GM19351 (cell line): ENCODE measurements at regions not wholly inside any gene's neighbourhood (a gene's known extent, or its start where the extent isn't known, plus 50 kb on each side); places are given as distances from the start of the nearest gene placed in this dataset.

Experiments
- ATAC-seq: cut with Tn5 transposase; IDR thresholded peaks from one replicate; pipeline ENCODE4 v1.9.1; 2021; ENCODE audit warnings: mild to moderate bottlenecking, moderate library complexity; ENCODE audit not compliant: unreplicated experiment

DNA sequence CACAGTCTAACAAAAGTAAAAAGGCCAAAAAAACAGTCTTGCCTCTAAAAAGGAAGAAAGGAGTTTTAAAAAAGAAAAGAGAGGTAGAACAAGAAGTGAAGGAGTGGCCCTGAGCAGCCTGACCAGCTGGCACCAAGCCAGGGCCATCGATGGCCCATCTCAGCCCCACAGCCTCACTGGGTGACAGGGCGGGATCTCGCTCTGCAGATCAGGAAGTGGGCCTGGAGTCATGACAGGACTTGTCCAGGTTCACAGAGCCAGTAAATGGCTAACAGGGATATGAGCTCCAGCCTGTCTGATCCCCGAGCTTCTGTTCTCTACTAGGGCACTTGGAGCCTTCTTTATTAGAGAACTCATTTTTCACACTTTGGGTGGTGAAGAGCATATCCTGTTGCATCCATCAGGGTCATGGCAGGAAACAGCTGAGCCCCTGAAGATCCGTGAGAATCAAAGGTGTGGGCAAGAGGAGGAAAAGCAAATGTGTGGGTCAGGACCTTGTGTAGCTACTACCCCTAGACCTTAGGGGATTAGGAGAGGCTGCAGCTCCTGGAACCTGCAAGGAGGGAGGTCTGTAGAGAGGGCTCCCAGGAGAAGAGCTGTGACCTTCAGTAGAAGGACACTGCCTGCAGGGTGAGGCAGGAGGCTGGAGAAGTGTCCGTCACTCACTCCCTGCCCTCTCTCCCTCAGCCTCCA, 299.0 kb upstream of the MSX2 start:
- no peak for ATAC-seq

- no peak for ATAC-seq
These were observed 298.5 kb upstream of the MSX2 start for GRCh38 chr5:174425964-174426290.

DNA sequence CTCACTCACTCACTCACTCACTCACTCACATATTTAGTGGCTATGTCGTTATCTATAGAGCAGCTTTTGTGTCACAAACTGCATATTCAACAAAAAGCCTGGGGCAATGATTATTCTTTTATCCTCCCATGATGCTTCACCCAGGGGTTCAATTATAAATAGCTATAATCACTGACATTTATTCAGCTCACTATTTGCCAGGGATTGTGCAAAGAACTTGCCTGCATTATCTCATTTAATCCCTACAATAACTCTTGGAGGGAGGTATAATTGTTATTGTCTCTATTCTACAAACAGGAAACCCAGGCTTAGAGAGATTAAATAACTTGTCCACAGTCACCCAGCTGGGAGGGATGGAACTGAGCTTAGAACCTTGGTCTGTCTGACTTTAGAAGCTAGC, 298.0 kb upstream of the MSX2 start:
- no peak for ATAC-seq

DNA sequence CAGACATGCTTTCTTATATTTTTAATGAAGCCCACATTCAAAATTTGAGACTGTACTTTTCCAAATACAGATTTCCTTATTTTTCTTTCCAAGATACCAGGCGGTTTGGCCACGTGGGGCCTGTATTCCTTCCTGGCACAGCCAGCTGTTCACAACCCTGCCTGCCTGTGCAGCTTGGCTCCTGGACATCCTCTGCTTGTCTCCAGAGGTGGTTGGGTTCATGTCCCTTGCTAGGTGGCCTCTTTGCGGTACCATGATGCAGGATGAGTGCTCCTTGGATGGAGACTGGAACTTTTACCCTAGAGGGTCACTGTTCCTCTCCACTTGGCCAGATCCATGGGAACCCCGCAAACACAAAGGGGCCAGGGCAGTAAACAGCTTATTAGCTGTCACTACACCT, 297.5 kb upstream of the MSX2 start:
- no peak for ATAC-seq

- ATAC-seq = no peak
These were observed 297.1 kb upstream of the MSX2 start for GRCh38 chr5:174427304-174427703.

DNA sequence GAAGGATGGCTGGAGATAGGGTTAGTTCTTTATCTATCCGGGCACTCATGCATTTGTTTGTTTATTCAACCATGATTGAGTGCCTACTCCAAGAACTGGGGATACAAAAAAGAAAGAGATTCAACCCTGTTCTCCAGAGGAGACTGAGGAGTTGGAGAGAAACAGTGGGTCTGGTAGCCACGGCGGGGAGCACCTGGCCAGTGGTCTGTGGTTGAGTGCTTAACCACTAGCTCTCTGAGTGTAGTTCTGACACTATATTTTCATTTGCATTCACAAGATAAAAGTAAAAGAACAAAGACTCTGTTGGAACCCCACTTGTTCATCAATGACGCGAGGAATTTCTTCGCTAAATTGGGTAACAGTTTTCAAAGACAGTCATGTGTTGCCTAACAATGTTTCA, 295.5 kb upstream of the MSX2 start:
- ATAC-seq = no peak

- ATAC-seq = no peak
These were observed 293.4 kb upstream of the MSX2 start for GRCh38 chr5:174430940-174431339.

GRCh38 chr5:174431504-174431903, 292.9 kb upstream of the MSX2 start:
- ATAC-seq = no peak

DNA sequence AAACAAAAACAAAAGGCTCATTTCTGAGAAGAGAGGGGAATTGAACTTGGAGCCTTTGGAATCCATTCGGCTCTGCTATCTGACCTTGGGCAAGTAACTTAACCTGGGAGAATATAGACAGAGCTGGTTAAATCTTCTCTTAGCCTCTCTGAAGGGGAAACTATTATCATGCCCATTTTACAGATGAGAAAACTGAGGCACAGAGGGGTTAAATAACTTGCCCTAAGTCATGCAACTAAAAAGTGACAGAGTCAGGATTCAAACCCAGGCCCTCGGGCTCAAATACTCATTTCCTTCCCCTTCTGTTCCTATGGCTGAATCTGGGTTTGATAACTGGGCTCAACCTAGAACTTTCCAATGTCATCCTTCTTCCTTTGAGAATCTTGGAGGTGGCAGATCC, 291.3 kb upstream of the MSX2 start:
- no peak for ATAC-seq

DNA sequence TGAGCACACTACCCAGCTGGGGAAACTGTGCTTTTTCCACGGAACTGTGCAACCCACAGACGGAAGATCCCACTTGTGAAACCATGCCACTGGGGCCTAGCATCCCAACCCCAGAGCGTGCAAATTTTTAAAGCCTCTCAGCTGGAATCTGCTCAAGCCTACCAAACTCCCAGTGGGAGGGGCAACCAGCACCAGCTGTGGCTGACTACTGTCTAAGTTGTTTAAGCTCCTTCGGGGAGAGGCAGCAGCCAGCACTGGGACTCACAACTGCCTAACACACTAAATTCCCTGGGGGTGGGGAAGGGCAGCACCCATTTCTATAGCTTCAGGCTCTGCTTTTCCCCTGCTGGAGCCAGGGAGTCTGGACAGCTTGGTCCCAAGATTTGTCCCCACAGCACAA, 287.6 kb upstream of the MSX2 start:
- no peak for ATAC-seq

DNA sequence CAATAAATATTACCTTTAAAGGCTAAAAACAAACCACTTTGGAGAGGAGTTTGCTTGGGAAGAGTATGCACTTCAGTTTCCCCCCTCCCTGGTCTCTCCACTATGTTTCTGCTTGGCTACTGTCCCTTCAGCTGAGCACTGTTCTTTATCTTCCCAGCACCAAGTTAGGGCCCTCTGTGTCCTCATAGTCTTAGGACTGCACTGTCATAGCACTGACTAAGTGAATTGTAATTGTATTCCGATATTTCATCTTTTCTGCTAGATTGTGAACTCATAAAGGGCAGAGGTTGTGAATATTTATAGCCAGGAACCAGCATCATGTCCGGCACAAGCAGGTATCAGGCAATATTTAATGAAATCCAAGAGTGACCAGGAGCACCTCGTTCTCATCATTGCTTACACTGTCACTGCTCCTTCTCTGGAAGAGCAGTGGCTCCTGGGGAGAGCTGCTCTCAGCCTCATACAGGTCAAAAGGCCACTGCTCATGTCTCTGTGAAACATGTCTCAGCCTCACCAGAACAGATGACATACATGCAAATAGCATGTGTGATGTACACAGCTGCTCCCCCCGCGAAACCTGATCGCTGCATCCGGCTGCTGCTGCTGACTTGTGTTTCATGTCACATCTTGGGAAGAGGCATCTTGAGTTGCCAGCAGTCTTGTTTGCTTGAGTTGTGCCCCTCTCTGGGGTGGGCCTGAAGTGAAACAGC, 279.7 kb upstream of the MSX2 start:
- no peak for ATAC-seq

- no peak for ATAC-seq
These were observed 277.9 kb upstream of the MSX2 start for GRCh38 chr5:174446446-174446845.

DNA sequence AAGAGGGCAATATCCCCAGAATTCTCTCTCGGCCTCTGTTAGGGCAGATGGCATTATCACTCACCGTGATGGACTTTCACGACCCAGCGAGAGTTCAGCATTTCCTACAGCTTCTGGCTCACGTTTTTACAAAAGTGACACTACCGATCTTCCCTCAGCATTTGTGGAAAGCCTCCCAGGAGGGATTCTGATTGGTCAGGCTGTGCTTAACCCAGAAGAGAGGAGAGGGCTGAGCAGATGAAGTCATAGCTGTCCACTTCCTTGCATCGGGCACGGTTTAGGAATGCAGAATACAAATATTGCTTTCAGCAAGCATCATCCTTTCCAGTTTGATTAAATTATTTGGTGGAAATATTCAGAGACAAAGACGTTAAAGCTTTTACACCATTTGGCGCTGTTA, 277.4 kb upstream of the MSX2 start:
- no peak for ATAC-seq

DNA sequence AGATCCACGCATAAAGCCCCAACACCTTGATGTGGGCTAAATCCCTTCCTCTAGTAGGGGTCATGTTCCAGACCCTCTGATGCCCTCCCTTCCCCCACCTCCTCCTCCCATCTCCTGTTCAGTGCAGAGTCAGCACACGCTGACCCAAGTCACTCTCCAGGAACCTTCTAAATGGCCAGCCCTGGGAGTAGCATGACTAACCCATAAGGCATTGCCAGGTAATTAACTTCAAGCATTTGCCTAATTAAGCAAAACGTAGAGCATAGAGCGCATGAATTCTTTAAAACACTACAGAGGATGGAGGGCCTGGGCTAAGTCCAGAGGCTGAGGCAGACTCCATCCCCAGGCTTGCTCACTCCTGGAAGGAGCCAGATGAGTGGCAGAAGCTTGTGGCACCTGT, 276.3 kb upstream of the MSX2 start:
- ATAC-seq = no peak

DNA sequence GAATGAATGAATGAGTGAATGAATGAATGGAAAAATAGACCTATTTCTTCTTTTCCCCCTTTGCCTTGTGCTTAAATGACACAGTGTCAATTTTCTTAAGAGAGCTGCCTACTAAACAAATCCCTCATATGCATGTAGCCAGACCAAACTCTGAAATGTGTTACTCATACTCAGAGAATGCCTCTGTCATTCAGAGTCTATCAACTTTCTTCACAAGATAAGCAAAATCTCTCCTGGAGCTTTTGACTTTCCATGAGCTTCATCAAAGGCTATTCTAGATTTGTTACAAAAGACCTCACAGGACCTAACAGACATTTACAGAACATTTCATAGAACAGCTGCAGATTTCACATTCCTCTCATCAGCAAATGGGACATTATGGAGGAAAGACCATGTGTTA, 275.7 kb upstream of the MSX2 start:
- no peak for ATAC-seq

- ATAC-seq = no peak
These were observed 270.7 kb upstream of the MSX2 start for GRCh38 chr5:174453690-174454089.

GRCh38 chr5:174454464-174454863, 269.9 kb upstream of the MSX2 start:
- ATAC-seq = no peak

DNA sequence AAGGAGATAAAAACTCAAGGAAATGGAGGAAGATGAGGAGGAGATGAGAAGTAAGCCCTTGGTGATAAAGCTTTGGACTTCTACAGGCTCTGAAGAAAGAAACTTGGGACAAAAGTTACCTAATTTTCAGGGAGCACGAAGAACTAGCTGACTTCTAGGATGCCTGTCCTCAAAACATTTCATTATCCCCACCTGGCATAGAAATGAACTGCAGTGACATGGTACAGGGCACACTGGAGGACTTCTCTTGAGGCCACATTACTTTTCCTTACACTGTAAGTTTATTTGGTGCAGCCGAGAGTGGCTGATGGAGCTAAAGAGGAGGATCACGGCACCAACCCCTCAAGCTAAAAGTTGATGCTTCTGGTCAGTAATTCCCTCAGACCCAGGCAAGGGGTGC, 269.5 kb upstream of the MSX2 start:
- ATAC-seq = no peak

DNA sequence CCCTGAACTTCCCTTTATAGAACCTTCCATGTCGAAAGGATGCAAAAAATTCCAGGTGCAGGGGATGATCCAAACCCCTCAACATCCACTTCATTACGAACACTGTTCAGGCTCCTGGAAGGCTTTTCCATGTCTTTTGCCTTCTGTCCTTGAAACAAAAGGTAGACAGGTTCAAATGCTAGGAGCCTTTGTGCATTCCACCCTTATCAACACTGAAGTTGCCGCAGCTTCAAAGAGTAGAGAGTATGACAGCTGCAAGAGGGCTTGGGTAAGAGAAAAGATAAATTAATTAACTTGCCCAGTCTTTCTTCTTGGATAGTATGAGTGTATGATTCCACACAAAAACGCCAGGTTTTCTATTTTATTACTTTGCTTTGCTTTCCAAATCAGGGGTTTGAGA, 269.1 kb upstream of the MSX2 start:
- ATAC-seq = no peak

GRCh38 chr5:174457141-174457678, 267.2 kb upstream of the MSX2 start:
- no peak for ATAC-seq

DNA sequence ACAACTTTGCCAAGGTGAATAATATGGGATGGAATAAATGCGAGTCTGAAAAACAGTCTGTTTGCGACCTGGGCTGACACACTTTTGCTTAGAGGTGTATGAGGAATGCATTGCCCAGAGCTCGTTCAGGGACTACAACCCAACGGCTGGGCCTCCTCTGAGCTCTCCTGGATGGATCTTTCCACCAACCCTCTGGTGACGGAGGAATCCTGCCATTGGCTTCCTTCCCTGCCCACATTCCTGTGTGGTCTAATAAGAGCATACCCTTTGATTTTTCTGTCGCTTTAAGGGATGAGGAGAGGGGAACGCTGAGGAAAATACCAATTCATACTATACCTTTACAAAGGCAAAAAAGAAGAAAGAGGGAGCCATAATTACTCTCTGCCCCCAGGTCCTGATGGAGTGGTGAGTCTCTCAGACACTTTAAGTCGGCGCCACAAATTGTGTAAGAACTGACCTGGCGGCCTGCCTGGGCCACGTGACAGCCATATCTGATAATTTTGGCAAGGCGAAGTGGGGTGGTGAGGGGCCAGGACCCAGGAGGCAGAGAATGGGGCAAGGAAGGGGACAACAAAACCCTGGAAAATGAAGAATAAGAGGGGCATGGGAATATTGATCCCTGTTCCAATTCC, 265.2 kb upstream of the MSX2 start:
- no peak for ATAC-seq

DNA sequence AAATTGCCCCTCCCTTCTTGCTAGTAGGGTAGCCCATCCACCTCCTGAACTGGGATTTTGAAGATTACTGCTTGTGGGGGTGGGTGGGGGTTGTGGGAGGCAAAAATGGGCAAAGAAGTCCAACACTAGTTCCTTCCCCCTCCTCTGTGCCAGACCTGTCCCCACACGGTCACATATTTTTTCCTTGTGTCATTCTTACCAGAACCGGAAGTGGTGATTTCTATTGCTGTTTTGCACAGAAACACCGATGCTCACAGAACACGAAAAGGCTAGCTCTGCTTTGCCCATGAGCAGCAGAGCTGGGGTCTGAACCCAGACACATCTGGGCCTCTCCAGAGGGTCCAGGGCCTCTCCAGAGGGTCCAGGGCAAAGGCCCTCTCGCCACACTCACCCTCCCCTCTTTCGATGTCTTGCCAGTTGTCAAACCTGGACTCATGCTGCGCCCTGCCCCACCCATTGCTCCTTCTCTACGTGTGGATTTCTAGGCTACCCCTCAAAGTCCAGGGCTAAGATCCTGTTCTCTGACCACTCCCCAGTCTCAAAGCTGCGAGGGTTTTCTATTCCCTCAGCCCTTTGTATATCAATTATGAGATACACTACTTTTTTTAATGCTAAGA, 264.4 kb upstream of the MSX2 start:
- ATAC-seq = no peak
